HEK293T (cell line): ENCODE measurements at regions not wholly inside any gene's neighbourhood (a gene's known extent, or its start where the extent isn't known, plus 50 kb on each side); places are given as distances from the start of the nearest gene placed in this dataset.

Source experiments
- CTCF ChIA-PET: fragments of 350-600 bp; formaldehyde crosslinking; extraction: SDS; loops from one replicate; lab custom pipeline; 2021; ENCODE audit warnings: antibody characterized with exemption, inconsistent platforms; lab: Yijun Ruan, JAX
- POLR2A ChIA-PET: fragments of 350-600 bp; formaldehyde crosslinking; extraction: SDS; loops from one replicate; lab custom pipeline; 2020; ENCODE audit warnings: antibody characterized with exemption, inconsistent platforms; lab: Yijun Ruan, JAX
- DNase-seq: peaks from one replicate; pipeline ENCODE4 v3.0.0; 2012; ENCODE audit warnings: mixed read lengths; ENCODE audit errors: extremely low spot score
- ARNT ChIP-seq: fragments of 450-650 bp; IDR thresholded peaks from 2 replicates; pipeline ENCODE4 v1.6.1; 2017; ENCODE audit warnings: mild to moderate bottlenecking
- BHLHE40 ChIP-seq: fragments of 450-650 bp; IDR thresholded peaks from 2 replicates; pipeline ENCODE4 v1.6.1; 2016; ENCODE audit warnings: mild to moderate bottlenecking, moderate library complexity, borderline replicate concordance
- CTBP1 ChIP-seq: fragments of 450-650 bp; IDR thresholded peaks from 2 replicates; pipeline ENCODE4 v1.6.1; 2016; ENCODE audit warnings: borderline replicate concordance
- ELF4 ChIP-seq: fragments of 450-650 bp; IDR thresholded peaks from 2 replicates; pipeline ENCODE4 v1.6.1; 2017; ENCODE audit warnings: antibody characterized with exemption
- FOXA1 ChIP-seq: fragments of 450-650 bp; IDR thresholded peaks from 2 replicates; pipeline ENCODE4 v1.6.1; 2016; ENCODE audit warnings: mild to moderate bottlenecking
- FOXK2 ChIP-seq: fragments of 450-650 bp; IDR thresholded peaks from 2 replicates; pipeline ENCODE4 v1.6.1; 2016; ENCODE audit warnings: mild to moderate bottlenecking
- FOXM1 ChIP-seq: fragments of 450-650 bp; IDR thresholded peaks from 2 replicates; pipeline ENCODE4 v1.6.1; 2017; ENCODE audit warnings: mild to moderate bottlenecking, borderline replicate concordance
- HDGF ChIP-seq: fragments of 450-650 bp; IDR thresholded peaks from 2 replicates; pipeline ENCODE4 v1.6.1; 2017; ENCODE audit warnings: antibody characterized with exemption, borderline replicate concordance
- L3MBTL2 ChIP-seq: fragments of 450-650 bp; conservative IDR thresholded peaks from 2 replicates; pipeline ENCODE4 v1.6.1; 2016; ENCODE audit warnings: mild to moderate bottlenecking
- LEF1 ChIP-seq: fragments of 450-650 bp; IDR thresholded peaks from 2 replicates; pipeline ENCODE4 v1.6.1; 2017; ENCODE audit warnings: mild to moderate bottlenecking, borderline replicate concordance
- NFRKB ChIP-seq: fragments of 450-650 bp; IDR thresholded peaks from 2 replicates; pipeline ENCODE4 v1.6.1; 2016; ENCODE audit warnings: mild to moderate bottlenecking, moderate library complexity
- SP1 ChIP-seq: fragments of 450-650 bp; IDR thresholded peaks from 2 replicates; pipeline ENCODE4 v1.6.1; 2017
- SUZ12 ChIP-seq: fragments of 450-650 bp; IDR thresholded peaks from 2 replicates; pipeline ENCODE4 v1.6.1; 2016; ENCODE audit warnings: mild to moderate bottlenecking
- TARDBP ChIP-seq: fragments of 450-650 bp; IDR thresholded peaks from 2 replicates; pipeline ENCODE4 v1.6.1; 2016
- ZNF384 ChIP-seq: fragments of 450-650 bp; IDR thresholded peaks from 2 replicates; pipeline ENCODE4 v1.6.1; 2016
- TF ChIP-seq, protein P1 (sequence below): fragments of 450-650 bp; IDR thresholded peaks from 2 replicates; pipeline ENCODE4 v1.6.1; 2016

DNA sequence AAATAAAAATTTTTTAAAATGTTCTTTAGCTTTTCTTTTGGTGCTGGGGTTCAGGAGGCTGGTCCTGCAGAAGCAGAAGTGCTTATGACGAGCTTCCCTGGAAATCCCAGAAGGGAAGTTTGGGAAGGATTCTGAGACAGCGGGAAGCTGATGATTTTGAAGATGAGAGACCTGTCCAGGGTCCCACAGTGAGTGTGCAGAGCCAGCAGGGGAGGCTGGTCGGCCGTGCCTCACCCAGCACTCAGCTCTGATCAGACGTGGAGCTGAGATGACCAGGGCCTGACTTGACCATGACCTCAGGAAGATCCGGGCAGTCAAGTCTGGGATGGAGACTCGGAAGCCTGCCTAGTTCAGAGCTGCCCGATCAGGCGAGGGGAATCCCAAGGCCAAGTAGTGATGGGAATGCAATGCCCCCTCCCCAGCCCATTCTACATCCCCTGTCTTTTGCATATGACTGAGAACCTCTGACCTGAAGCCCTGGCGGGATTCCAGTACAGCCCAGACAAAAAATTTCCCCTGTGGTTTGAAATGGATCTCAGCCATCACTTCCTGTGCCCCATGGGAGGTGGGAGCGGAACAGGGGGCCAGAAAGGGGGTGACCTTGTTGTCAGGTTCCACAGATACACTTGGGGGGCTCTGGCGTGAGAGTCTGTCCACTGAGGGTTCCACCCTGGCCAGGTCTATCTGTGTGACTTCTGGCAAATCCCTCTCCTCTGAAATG, 96.8 kb upstream of the RUNX3 start:
- ChIA-PET POLR2A (no interaction called here), CTCF (interaction anchor here (0.9 kb wide), 1 partner anchor 10 kb away, joined by 5 read pairs; no protein-coding TSS in a partner anchor)
- TF ChIP-seq ELF4 (no peak), ARNT (no peak), NFRKB (no peak), ZNF384 (no peak), FOXM1 (no peak), HDGF (no peak), SUZ12 (no peak), FOXA1 (no peak), L3MBTL2 (no peak), BHLHE40 (no peak), FOXK2 (no peak), CTBP1 (no peak), TARDBP (no peak)
- TF ChIP-seq, protein P1, sequence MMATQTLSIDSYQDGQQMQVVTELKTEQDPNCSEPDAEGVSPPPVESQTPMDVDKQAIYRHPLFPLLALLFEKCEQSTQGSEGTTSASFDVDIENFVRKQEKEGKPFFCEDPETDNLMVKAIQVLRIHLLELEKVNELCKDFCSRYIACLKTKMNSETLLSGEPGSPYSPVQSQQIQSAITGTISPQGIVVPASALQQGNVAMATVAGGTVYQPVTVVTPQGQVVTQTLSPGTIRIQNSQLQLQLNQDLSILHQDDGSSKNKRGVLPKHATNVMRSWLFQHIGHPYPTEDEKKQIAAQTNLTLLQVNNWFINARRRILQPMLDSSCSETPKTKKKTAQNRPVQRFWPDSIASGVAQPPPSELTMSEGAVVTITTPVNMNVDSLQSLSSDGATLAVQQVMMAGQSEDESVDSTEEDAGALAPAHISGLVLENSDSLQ: no peak
- DNase-seq: no peak

DNA sequence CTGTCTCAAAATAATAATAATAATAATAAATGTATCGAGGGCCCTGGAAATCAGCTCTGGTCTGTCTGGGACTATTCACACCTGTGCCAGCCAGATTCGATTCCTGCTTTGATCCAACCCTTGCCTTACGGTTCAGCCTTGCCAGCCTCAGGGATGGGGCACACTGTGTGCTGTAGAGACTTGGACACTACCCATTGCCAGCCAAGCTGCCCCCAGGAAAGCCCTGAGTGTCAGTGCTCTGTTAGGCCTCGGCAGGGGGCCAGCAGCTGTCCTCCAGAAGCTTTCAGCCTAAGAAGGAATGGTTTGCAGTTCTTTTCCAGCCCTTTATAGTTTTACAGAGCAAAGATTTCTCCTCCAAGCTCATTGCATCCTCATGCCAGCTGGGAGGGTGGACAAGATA, 96.2 kb upstream of the RUNX3 start:
- POLR2A ChIA-PET: no interaction called here

DNA sequence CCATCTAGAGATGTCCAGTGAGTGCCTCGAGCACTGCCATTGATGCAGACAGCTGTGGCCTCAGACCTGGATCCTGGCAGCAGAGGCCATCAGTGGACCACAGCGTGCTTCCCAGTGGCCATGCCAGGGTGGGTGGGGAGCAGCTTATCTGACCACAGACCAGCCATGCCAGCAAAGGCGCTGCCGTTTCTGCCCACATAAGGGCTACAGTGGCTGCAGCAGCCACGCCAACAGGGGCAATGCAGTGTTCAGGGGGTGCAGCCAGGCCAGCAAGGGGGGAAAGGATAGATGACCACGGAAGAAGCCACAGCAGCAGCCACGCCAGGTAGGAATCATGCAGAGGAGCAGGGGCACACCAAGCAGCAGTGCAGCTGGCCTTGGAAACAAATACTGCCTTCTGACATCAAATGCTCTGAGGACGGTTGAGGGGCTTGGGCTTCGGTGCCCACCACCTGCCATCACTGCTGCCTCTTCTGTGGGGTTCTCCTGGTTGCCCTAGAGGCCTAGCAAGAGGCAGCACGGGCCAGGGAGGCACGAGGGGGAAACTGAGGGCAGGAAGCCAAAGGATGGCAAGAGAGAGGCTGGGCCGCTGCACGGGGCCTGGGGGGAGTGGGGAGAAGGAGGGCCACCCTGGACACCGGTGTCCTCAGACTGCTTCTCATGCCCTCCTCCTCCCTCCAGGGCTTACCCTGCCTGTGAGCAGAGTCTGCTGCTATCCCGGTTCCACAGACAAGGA, 94.7 kb upstream of the RUNX3 start:
- POLR2A ChIA-PET: no interaction called here
- CTCF ChIA-PET: no interaction called here
- TF ChIP-seq FOXA1: no peak
- TF ChIP-seq ARNT: no peak
- no peak for TF ChIP-seq BHLHE40
- no peak for TF ChIP-seq ELF4
- no peak for TF ChIP-seq NFRKB
- TF ChIP-seq, protein P1: no peak
- no peak for TF ChIP-seq CTBP1
- TF ChIP-seq FOXM1: no peak
- no peak for TF ChIP-seq TARDBP
- TF ChIP-seq HDGF: no peak
- TF ChIP-seq SUZ12: no peak
- no peak for TF ChIP-seq L3MBTL2
- no peak for TF ChIP-seq FOXK2
- no peak for TF ChIP-seq ZNF384
- TF ChIP-seq LEF1: no peak
- no peak for TF ChIP-seq SP1
- no peak for DNase-seq

More for the DNA sequence above, 96.2 kb upstream of the RUNX3 start:
- TF ChIP-seq HDGF (no peak), ZNF384 (no peak), CTBP1 (no peak), BHLHE40 (no peak), L3MBTL2 (no peak), LEF1 (no peak), NFRKB (no peak), SUZ12 (no peak), FOXM1 (no peak)
- TF ChIP-seq, protein P1: no peak
- no peak for DNase-seq
- CTCF ChIA-PET: interaction anchor here (0.9 kb wide), 1 partner anchor 11 kb away, joined by 5 read pairs; no protein-coding TSS in a partner anchor

DNA sequence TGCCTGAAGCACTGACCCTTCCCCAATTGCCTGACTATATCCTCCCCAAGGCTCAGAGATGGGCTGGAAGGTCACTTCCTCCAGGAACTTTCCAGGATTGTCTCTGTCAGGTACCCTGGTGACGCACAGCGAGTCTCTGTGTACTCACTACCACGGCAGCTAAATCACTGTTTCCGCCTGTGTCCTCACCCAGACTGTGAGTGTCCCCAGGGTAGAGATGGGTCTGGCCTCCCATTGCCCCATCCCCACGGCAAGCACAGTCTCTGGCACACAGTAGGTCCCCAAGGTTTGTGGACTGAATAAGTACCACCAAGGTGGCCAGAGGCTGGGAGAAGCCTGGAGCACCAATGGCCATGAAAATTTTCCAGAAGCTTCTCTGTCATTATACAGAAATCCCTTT, 93.8 kb upstream of the RUNX3 start:
- POLR2A ChIA-PET: no interaction called here
- no peak for DNase-seq
- TF ChIP-seq FOXA1 (no peak), NFRKB (no peak), ARNT (no peak), FOXK2 (no peak), LEF1 (no peak)
- TF ChIP-seq, protein P1: no peak
- CTCF ChIA-PET: no interaction called here

DNA sequence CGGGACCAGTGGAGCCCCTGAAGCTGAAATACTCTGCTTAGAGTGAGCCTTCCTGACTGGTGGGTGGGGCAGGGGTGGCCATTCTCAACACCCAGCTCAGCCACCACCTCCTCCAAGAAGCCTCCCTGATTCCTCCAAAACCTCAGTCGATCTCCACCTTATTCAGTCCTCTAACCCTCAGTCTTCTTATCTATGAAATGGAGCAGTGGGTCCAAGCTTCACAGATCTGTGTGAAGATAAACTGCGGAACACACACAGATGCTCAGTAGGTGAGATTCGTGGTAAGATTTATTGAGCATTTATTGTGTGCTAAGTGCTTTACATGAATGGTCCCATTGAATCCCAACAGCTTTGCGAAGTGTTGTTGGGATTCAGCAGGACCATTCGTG, 93.1 kb upstream of the RUNX3 start:
- no peak for DNase-seq
- CTCF ChIA-PET: no interaction called here
- POLR2A ChIA-PET: no interaction called here
- TF ChIP-seq SP1: no peak
- TF ChIP-seq CTBP1: no peak
- no peak for TF ChIP-seq FOXA1
- TF ChIP-seq, protein P1: no peak
- no peak for TF ChIP-seq ELF4
- TF ChIP-seq LEF1: no peak
- TF ChIP-seq TARDBP: no peak
- TF ChIP-seq BHLHE40: no peak
- no peak for TF ChIP-seq FOXM1
- TF ChIP-seq HDGF: no peak
- TF ChIP-seq NFRKB: no peak
- no peak for TF ChIP-seq ZNF384
- TF ChIP-seq FOXK2: no peak
- no peak for TF ChIP-seq L3MBTL2
- TF ChIP-seq ARNT: no peak
- TF ChIP-seq SUZ12: no peak
